ENCODE measurements at regions not wholly inside any gene's neighbourhood (a gene's known extent, or its start where the extent isn't known, plus 50 kb on each side); places are given as distances from the start of the nearest gene placed in this dataset.
"Not testable (repeated sequence)": the region's sequence is repeated elsewhere in the genome, so short reads cannot be mapped to it uniquely, and the experiment has no call there.

GRCh38 chr9:28502741-28503140 is 929.5 kb upstream of the C9orf72 start:
- no peak for DNase-seq

GRCh38 chr9:28503573-28503972 is 930.3 kb upstream of the C9orf72 start:
- DNase-seq, result no peak

- DNase-seq, result no peak
Observed at GRCh38 chr9:28518439-28518838, 945.2 kb upstream of the C9orf72 start.

GRCh38 chr9:28524309-28524708 is 951.0 kb upstream of the C9orf72 start:
- not testable (repeated sequence) for DNase-seq

GRCh38 chr9:28528049-28528448 is 954.8 kb upstream of the C9orf72 start:
- no peak for DNase-seq

- no peak for DNase-seq
Observed at GRCh38 chr9:28538132-28538531, 964.9 kb upstream of the C9orf72 start.

- no peak for DNase-seq
Observed at GRCh38 chr9:28539434-28540070, 966.3 kb upstream of the C9orf72 start.

- no peak for DNase-seq
Observed at GRCh38 chr9:28542928-28543327, 969.6 kb upstream of the C9orf72 start.

GRCh38 chr9:28547527-28547926 is 974.2 kb upstream of the C9orf72 start:
- DNase-seq, result no peak

- DNase-seq, result no peak
Observed at GRCh38 chr9:28563291-28563934, 990.1 kb upstream of the C9orf72 start.

GRCh38 chr9:28583832-28584231 is 1010.6 kb upstream of the C9orf72 start:
- no peak for DNase-seq

GRCh38 chr9:28584542-28584941 is 1011.3 kb upstream of the C9orf72 start:
- no peak for DNase-seq

GRCh38 chr9:28587052-28587451 is 1013.8 kb upstream of the C9orf72 start:
- no peak for DNase-seq

- no peak for DNase-seq
Observed at GRCh38 chr9:28598408-28598807, 1025.1 kb upstream of the C9orf72 start.

GRCh38 chr9:28600226-28600625 is 1026.9 kb upstream of the C9orf72 start:
- DNase-seq, result no peak

- no peak for DNase-seq
Observed at GRCh38 chr9:28607843-28608242, 1034.6 kb upstream of the C9orf72 start.

GRCh38 chr9:28610339-28610738 is 1037.1 kb upstream of the C9orf72 start:
- no peak for DNase-seq

GRCh38 chr9:28616310-28616709 is 1043.0 kb upstream of the C9orf72 start:
- DNase-seq, result no peak

GRCh38 chr9:28620011-28620410 is 1046.7 kb upstream of the C9orf72 start:
- DNase-seq, result no peak

- DNase-seq, result no peak
Observed at GRCh38 chr9:28620661-28621060, 1047.4 kb upstream of the C9orf72 start.

GRCh38 chr9:28624771-28625170 is 1051.5 kb upstream of the C9orf72 start:
- DNase-seq, result no peak

- no peak for DNase-seq
Observed at GRCh38 chr9:28628031-28628430, 1054.8 kb upstream of the C9orf72 start.

- no peak for DNase-seq
Observed at GRCh38 chr9:28648723-28649122, 1075.4 kb upstream of the C9orf72 start.

GRCh38 chr9:28650327-28650726 is 1077.0 kb upstream of the C9orf72 start:
- no peak for DNase-seq

Data from CD4-positive, alpha-beta T cell treated with Interferon gamma for 1 hour (primary cell).